Stimulated activated CD4-positive, alpha-beta T cell treated with anti-CD3 and anti-CD28 coated beads, Interleukin-15, amount 100 ng/mL, for 24 hours (primary cell): ENCODE measurements at regions not wholly inside any gene's neighbourhood (a gene's known extent, or its start where the extent isn't known, plus 50 kb on each side); places are given as distances from the start of the nearest gene placed in this dataset.

ENCODE experiments used
- DNase-seq: peaks from one replicate; pipeline ENCODE4 v3.0.0-alpha.2; 2020

- no peak for DNase-seq
These were observed 191.7 kb upstream of the TWIST2 start for GRCh38 chr2:238655974-238656722.

GRCh38 chr2:238657132-238658053, 190.5 kb upstream of the TWIST2 start:
- no peak for DNase-seq

GRCh38 chr2:238658054-238658407, 189.9 kb upstream of the TWIST2 start:
- DNase-seq, result no peak

GRCh38 chr2:238658820-238659219, 189.1 kb upstream of the TWIST2 start:
- no peak for DNase-seq

GRCh38 chr2:238659231-238659630, 188.7 kb upstream of the TWIST2 start:
- DNase-seq, result no peak

- DNase-seq, result no peak
These were observed 184.3 kb upstream of the TWIST2 start for GRCh38 chr2:238663586-238663985.

GRCh38 chr2:238665919-238666318, 182.0 kb upstream of the TWIST2 start:
- no peak for DNase-seq

GRCh38 chr2:238666543-238666942, 181.3 kb upstream of the TWIST2 start:
- no peak for DNase-seq

GRCh38 chr2:238667008-238667407, 180.9 kb upstream of the TWIST2 start:
- DNase-seq, result no peak

GRCh38 chr2:238667639-238668038, 180.2 kb upstream of the TWIST2 start:
- no peak for DNase-seq

GRCh38 chr2:238668426-238668825, 179.5 kb upstream of the TWIST2 start:
- DNase-seq, result no peak

GRCh38 chr2:238669046-238669445, 178.8 kb upstream of the TWIST2 start:
- DNase-seq, result no peak

- no peak for DNase-seq
These were observed 178.3 kb upstream of the TWIST2 start for GRCh38 chr2:238669581-238670080.

- DNase-seq, result peak; percentile 32
These were observed 177.7 kb upstream of the TWIST2 start for GRCh38 chr2:238670111-238670585.

- no peak for DNase-seq
These were observed 165.3 kb upstream of the TWIST2 start for GRCh38 chr2:238682536-238682935.

- peak; percentile 9 for DNase-seq
These were observed 163.2 kb upstream of the TWIST2 start for GRCh38 chr2:238684362-238685326.

GRCh38 chr2:238685327-238685709, 162.6 kb upstream of the TWIST2 start:
- no peak for DNase-seq

- DNase-seq, result no peak
These were observed 162.2 kb upstream of the TWIST2 start for GRCh38 chr2:238685713-238686112.

- DNase-seq, result no peak
These were observed 161.7 kb upstream of the TWIST2 start for GRCh38 chr2:238686223-238686622.

GRCh38 chr2:238688193-238689153, 159.4 kb upstream of the TWIST2 start:
- no peak for DNase-seq

- DNase-seq, result no peak
These were observed 158.6 kb upstream of the TWIST2 start for GRCh38 chr2:238689331-238689730.
